GM12875 (cell line): ENCODE measurements at regions not wholly inside any gene's neighbourhood (a gene's known extent, or its start where the extent isn't known, plus 50 kb on each side); places are given as distances from the start of the nearest gene placed in this dataset.
"Not testable (repeated sequence)": the region's sequence is repeated elsewhere in the genome, so short reads cannot be mapped to it uniquely, and the experiment has no call there.

Experiments used
- H3K4me3 ChIP-seq: one replicate; pipeline ENCODE4 v1.5.1; 2011; ENCODE audit warnings: low read depth, low read length, control low read depth
- CTCF ChIP-seq: IDR thresholded peaks from 2 replicates; pipeline ENCODE4 v1.5.1; 2011; ENCODE audit warnings: low read depth, mild to moderate bottlenecking, control low read depth, inconsistent platforms, low read length, moderate library complexity, borderline replicate concordance; ENCODE audit not compliant: insufficient read depth

- no peak overlapping the region for H3K4me3 ChIP-seq
- TF ChIP-seq CTCF, result no peak
These were observed 177.8 kb upstream of the KAZN start for GRCh38 chr1:14420686-14421085.

GRCh38 chr1:14421295-14421976 is 177.0 kb upstream of the KAZN start:
- no peak for TF ChIP-seq CTCF

GRCh38 chr1:14421977-14422609 is 176.4 kb upstream of the KAZN start:
- no peak for TF ChIP-seq CTCF
- H3K4me3 ChIP-seq, result no peak overlapping the region

More at GRCh38 chr1:14421295-14421976, 177.0 kb upstream of the KAZN start:
- H3K4me3 ChIP-seq, result no peak overlapping the region

- no peak overlapping the region for H3K4me3 ChIP-seq
- no peak for TF ChIP-seq CTCF
These were observed 174.0 kb upstream of the KAZN start for GRCh38 chr1:14424325-14425002.

GRCh38 chr1:14426854-14427253 is 171.6 kb upstream of the KAZN start:
- TF ChIP-seq CTCF, result no peak
- no peak overlapping the region for H3K4me3 ChIP-seq

GRCh38 chr1:14429577-14429976 is 168.9 kb upstream of the KAZN start:
- no peak overlapping the region for H3K4me3 ChIP-seq

GRCh38 chr1:14432728-14433127 is 165.8 kb upstream of the KAZN start:
- H3K4me3 ChIP-seq, result not testable (repeated sequence)

More at GRCh38 chr1:14429577-14429976, 168.9 kb upstream of the KAZN start:
- no peak for TF ChIP-seq CTCF
